ENCODE measurements at regions not wholly inside any gene's neighbourhood (a gene's known extent, or its start where the extent isn't known, plus 50 kb on each side); places are given as distances from the start of the nearest gene placed in this dataset.

- DNase-seq (ENCODE audit: low read depth in 1 of 2, low spot score in 1 of 2) (no peak), ATAC-seq (no peak), FAIRE-seq (no peak)
- no peak overlapping the region for H3K27ac ChIP-seq
- TF ChIP-seq ZNF302 (CRISPR knock-in tag; IDR thresholded peaks at IDR 0.05) (no peak), HOXA7 (CRISPR knock-in tag; IDR thresholded peaks at IDR 0.05) (no peak), NR3C1 (IDR thresholded peaks at IDR 0.05) (no peak), KDM1A (IDR thresholded peaks at IDR 0.05; ENCODE audit: low read depth) (no peak), ATOH8 (CRISPR knock-in tag; IDR thresholded peaks at IDR 0.05; ENCODE audit: low read depth) (no peak), JUN (IDR thresholded peaks at IDR 0.05) (no peak), ZSCAN20 (CRISPR knock-in tag; IDR thresholded peaks at IDR 0.05) (no peak), FOXS1 (CRISPR knock-in tag; IDR thresholded peaks at IDR 0.05) (no peak), HES2 (IDR thresholded peaks at IDR 0.05) (no peak), POLR2AphosphoS2 (conservative IDR thresholded peaks at IDR 0.05; ENCODE audit: low read length) (no peak)
- H3K4me2 ChIP-seq, result no peak overlapping the region
- ChIA-PET CTCF (no interaction called here), POLR2A (no interaction called here)
- H3K4me1 ChIP-seq, result no peaks in the 10 kb centered on the region
- no peak overlapping the region for H3K4me3 ChIP-seq
- 44% methylated on average over 2 of the region's 2 CpGs for WGBS (ENCODE audit: missing lambda C conversion rate)
- H3K9me3 ChIP-seq, result no peaks in the 10 kb centered on the region
These were observed 429.6 kb downstream of the SMARCA1 start for GRCh38 chrX:129093706-129094105.

GRCh38 chrX:129092757-129093156 is 430.5 kb downstream of the SMARCA1 start:
- FAIRE-seq, result no peak
- Histone ChIP-seq H3K4me3 (no peak overlapping the region), H3K27ac (no peak overlapping the region), H3K4me2 (no peak overlapping the region), H3K9me3 (no peaks in the 10 kb centered on the region), H3K4me1 (no peaks in the 10 kb centered on the region)
- ChIA-PET CTCF (no interaction called here), POLR2A (no interaction called here)
- TF ChIP-seq NPAS2 (CRISPR knock-in tag; IDR thresholded peaks at IDR 0.05; ENCODE audit: borderline replicate concordance), result no peak
- TF ChIP-seq E2F6 (IDR thresholded peaks at IDR 0.05; ENCODE audit: borderline replicate concordance, low read depth), result no peak
- TF ChIP-seq ELK1 (IDR thresholded peaks at IDR 0.05; ENCODE audit: low read depth, low read length), result no peak
- no peak for TF ChIP-seq PBX3 (IDR thresholded peaks at IDR 0.05)
- DNase-seq (ENCODE audit: low read depth in 1 of 2, low spot score in 1 of 2), result no peak
- ATAC-seq, result no peak

GRCh38 chrX:129092242-129092641 is 431.0 kb downstream of the SMARCA1 start:
- ChIA-PET POLR2A (no interaction called here), CTCF (no interaction called here)
- no peak for FAIRE-seq
- no peaks in the 10 kb centered on the region for H3K4me1 ChIP-seq
- no peak overlapping the region for H3K27ac ChIP-seq
- H3K4me3 ChIP-seq, result no peak overlapping the region
- no peak for DNase-seq (ENCODE audit: low read depth in 1 of 2, low spot score in 1 of 2)
- TF ChIP-seq HOXA7 (CRISPR knock-in tag; IDR thresholded peaks at IDR 0.05) (no peak), RARB (CRISPR knock-in tag; IDR thresholded peaks at IDR 0.05) (no peak), ZC3H11A (IDR thresholded peaks at IDR 0.05) (no peak), FOXS1 (CRISPR knock-in tag; IDR thresholded peaks at IDR 0.05) (no peak), TP53 (CRISPR knock-in tag; IDR thresholded peaks at IDR 0.05) (no peak), POLR2A (IDR thresholded peaks at IDR 0.05; ENCODE audit: low read length) (no peak), HEYL (CRISPR knock-in tag; IDR thresholded peaks at IDR 0.05) (no peak)
- H3K4me2 ChIP-seq, result no peak overlapping the region
- H3K9me3 ChIP-seq, result no peaks in the 10 kb centered on the region
- 38% methylated on average over 2 of the region's 2 CpGs for WGBS (ENCODE audit: missing lambda C conversion rate)
- ATAC-seq, result no peak

GRCh38 chrX:129091097-129091496 is 432.2 kb downstream of the SMARCA1 start:
- H3K9me3 ChIP-seq, result no peaks in the 10 kb centered on the region
- no peak overlapping the region for H3K4me3 ChIP-seq
- POLR2A ChIA-PET, result no interaction called here
- TF ChIP-seq JUN (IDR thresholded peaks at IDR 0.05) (no peak), NR3C1 (IDR thresholded peaks at IDR 0.05) (no peak), JUNB (IDR thresholded peaks at IDR 0.05) (no peak), ZNF302 (CRISPR knock-in tag; IDR thresholded peaks at IDR 0.05) (no peak), ZC3H11A (IDR thresholded peaks at IDR 0.05) (no peak), GATA3 (IDR thresholded peaks at IDR 0.05; ENCODE audit: borderline replicate concordance) (no peak), EHF (CRISPR knock-in tag; IDR thresholded peaks at IDR 0.05) (no peak), RARB (CRISPR knock-in tag; IDR thresholded peaks at IDR 0.05) (no peak), BHLHE40 (IDR thresholded peaks at IDR 0.05; ENCODE audit: low read depth, low read length) (no peak), KDM1A (IDR thresholded peaks at IDR 0.05; ENCODE audit: low read depth) (no peak), HEYL (CRISPR knock-in tag; IDR thresholded peaks at IDR 0.05) (no peak), HOXB5 (CRISPR knock-in tag; IDR thresholded peaks at IDR 0.05) (no peak)
- H3K27ac ChIP-seq, result no peak overlapping the region
- CTCF ChIA-PET, result no interaction called here
- no peak overlapping the region for H3K4me2 ChIP-seq
- DNase-seq (ENCODE audit: low read depth in 1 of 2, low spot score in 1 of 2) (no peak), FAIRE-seq (no peak), ATAC-seq (no peak)
- no peaks in the 10 kb centered on the region for H3K4me1 ChIP-seq
- WGBS (ENCODE audit: missing lambda C conversion rate), result 22% methylated on average over 2 of the region's 2 CpGs

Measured in A549 (cell line).